ENCODE measurements at regions not wholly inside any gene's neighbourhood (a gene's known extent, or its start where the extent isn't known, plus 50 kb on each side); places are given as distances from the start of the nearest gene placed in this dataset.

- DNase-seq = no peak
Observed at GRCh38 chr6:53974941-53975340, 136.3 kb upstream of the MLIP start.

- no peak for DNase-seq
Observed at GRCh38 chr6:53975941-53976615, 135.2 kb upstream of the MLIP start.

- DNase-seq = no peak
Observed at GRCh38 chr6:53977551-53977950, 133.7 kb upstream of the MLIP start.

GRCh38 chr6:53979468-53980067 lies 131.7 kb upstream of the MLIP start:
- DNase-seq = peak; percentile 95

- no peak for DNase-seq
Observed at GRCh38 chr6:53982366-53983050, 128.7 kb upstream of the MLIP start.

- DNase-seq = no peak
Observed at GRCh38 chr6:53983301-53983700, 127.9 kb upstream of the MLIP start.

GRCh38 chr6:53984163-53984562 lies 127.1 kb upstream of the MLIP start:
- no peak for DNase-seq

- no peak for DNase-seq
Observed at GRCh38 chr6:53984581-53984980, 126.7 kb upstream of the MLIP start.

GRCh38 chr6:53985366-53985765 lies 125.9 kb upstream of the MLIP start:
- no peak for DNase-seq

GRCh38 chr6:53986165-53986720 lies 125.0 kb upstream of the MLIP start:
- peak; percentile 91 for DNase-seq

GRCh38 chr6:53986721-53987521 lies 124.3 kb upstream of the MLIP start:
- DNase-seq = peak; percentile 82

- no peak for DNase-seq
Observed at GRCh38 chr6:53987522-53987888, 123.7 kb upstream of the MLIP start.

- DNase-seq = no peak
Observed at GRCh38 chr6:53989504-53989903, 121.7 kb upstream of the MLIP start.

GRCh38 chr6:53992522-53992921 lies 118.7 kb upstream of the MLIP start:
- no peak for DNase-seq

GRCh38 chr6:53994201-53994600 lies 117.0 kb upstream of the MLIP start:
- no peak for DNase-seq

- DNase-seq = no peak
Observed at GRCh38 chr6:53995935-53996334, 115.3 kb upstream of the MLIP start.

- DNase-seq = no peak
Observed at GRCh38 chr6:53998303-53998702, 112.9 kb upstream of the MLIP start.

- DNase-seq = no peak
Observed at GRCh38 chr6:53999088-53999755, 112.0 kb upstream of the MLIP start.

GRCh38 chr6:54002116-54002515 lies 109.1 kb upstream of the MLIP start:
- DNase-seq = no peak

- DNase-seq = no peak
Observed at GRCh38 chr6:54003316-54003715, 107.9 kb upstream of the MLIP start.

- DNase-seq = no peak
Observed at GRCh38 chr6:54008589-54008988, 102.7 kb upstream of the MLIP start.

GRCh38 chr6:54009052-54009654 lies 102.1 kb upstream of the MLIP start:
- DNase-seq = no peak

All from NCI-H510A treated with DMSO at 0.1 percent for 48 hours (cell line).